SU-DHL-6 (cell line): ENCODE measurements at regions not wholly inside any gene's neighbourhood (a gene's known extent, or its start where the extent isn't known, plus 50 kb on each side); places are given as distances from the start of the nearest gene placed in this dataset.

ENCODE experiments used
- H2AFZ ChIP-seq: fragments of 200-600 bp; sonication (generic); 2 replicates; pipeline ENCODE4 v1.6.1; 2014; ENCODE audit warnings: low read depth, mild to moderate bottlenecking, moderate library complexity, mixed read lengths, antibody characterized with exemption, low read length; ENCODE audit not compliant: severe bottlenecking
- H3F3A ChIP-seq: fragments of 200-600 bp; shearing (Covaris generic); 2 replicates; pipeline ENCODE4 v1.6.0; 2016; ENCODE audit warnings: antibody characterized with exemption, mild to moderate bottlenecking; ENCODE audit not compliant: insufficient read depth
- H3K27ac ChIP-seq: fragments of 200-600 bp; sonication (generic); 2 replicates; pipeline ENCODE4 v1.5.1; 2016; ENCODE audit warnings: low read depth, mild to moderate bottlenecking, low read length, moderate library complexity, mixed read lengths
- H3K27me3 ChIP-seq: fragments of 200-600 bp; sonication (generic), shearing (Covaris generic); 2 replicates; pipeline ENCODE4 v1.6.0; 2014; ENCODE audit warnings: mild to moderate bottlenecking, low read length
- H3K36me3 ChIP-seq: fragments of 200-600 bp; sonication (generic); 2 replicates; pipeline ENCODE4 v1.6.1; 2014; ENCODE audit warnings: mild to moderate bottlenecking, low read length, mixed read lengths
- H3K4me2 ChIP-seq: fragments of 300-600, 200-600 bp; shearing (Covaris generic), sonication (generic); 2 replicates; pipeline ENCODE4 v1.6.0; 2014; ENCODE audit warnings: low read length, low read depth, mild to moderate bottlenecking; ENCODE audit not compliant: poor library complexity, severe bottlenecking
- H3K4me3 ChIP-seq: fragments of 200-600 bp; sonication (generic); 2 replicates; pipeline ENCODE4 v1.5.1; 2014; ENCODE audit warnings: antibody characterized with exemption, low read length, mild to moderate bottlenecking, mixed read lengths; ENCODE audit not compliant: insufficient read depth, poor library complexity, severe bottlenecking
- H3K79me2 ChIP-seq: fragments of 200-600 bp; sonication (generic); 2 replicates; pipeline ENCODE4 v1.6.1; 2014; ENCODE audit warnings: mild to moderate bottlenecking, low read length, moderate library complexity; ENCODE audit not compliant: insufficient read depth
- H3K9ac ChIP-seq: fragments of 200-600 bp; sonication (generic); 2 replicates; pipeline ENCODE4 v1.7.0; 2014; ENCODE audit warnings: mild to moderate bottlenecking, low read length
- H3K9me2 ChIP-seq: fragments of 200-600 bp; sonication (generic); replicated peaks from 2 replicates; pipeline ENCODE4 v1.6.1; 2014; ENCODE audit warnings: low read length; ENCODE audit not compliant: insufficient read depth
- H3K9me3 ChIP-seq: fragments of 200-600 bp; sonication (generic); 2 replicates; pipeline ENCODE4 v1.6.1; 2014; ENCODE audit warnings: low read length, mixed read lengths; ENCODE audit not compliant: insufficient read depth
- H4K20me1 ChIP-seq: fragments of 200-600 bp; sonication (generic); 2 replicates; pipeline ENCODE4 v1.6.1; 2014; ENCODE audit warnings: low read depth, mild to moderate bottlenecking, antibody characterized with exemption, low read length, moderate library complexity, mixed read lengths
- CTCF ChIP-seq: fragments of 200-600 bp; sonication (generic); IDR thresholded peaks from one replicate; pipeline ENCODE4 v1.5.1; 2017; ENCODE audit warnings: antibody characterized with exemption, mild to moderate bottlenecking, low read length, moderate library complexity; ENCODE audit not compliant: insufficient read depth, poor library complexity, severe bottlenecking
- EZH2phosphoT487 ChIP-seq: fragments of 200-600 bp; sonication (generic), shearing (Covaris generic); conservative IDR thresholded peaks from 2 replicates; pipeline ENCODE4 v1.6.1; 2018; ENCODE audit warnings: mild to moderate bottlenecking, antibody characterized with exemption, low read length, moderate library complexity, mixed read lengths

DNA sequence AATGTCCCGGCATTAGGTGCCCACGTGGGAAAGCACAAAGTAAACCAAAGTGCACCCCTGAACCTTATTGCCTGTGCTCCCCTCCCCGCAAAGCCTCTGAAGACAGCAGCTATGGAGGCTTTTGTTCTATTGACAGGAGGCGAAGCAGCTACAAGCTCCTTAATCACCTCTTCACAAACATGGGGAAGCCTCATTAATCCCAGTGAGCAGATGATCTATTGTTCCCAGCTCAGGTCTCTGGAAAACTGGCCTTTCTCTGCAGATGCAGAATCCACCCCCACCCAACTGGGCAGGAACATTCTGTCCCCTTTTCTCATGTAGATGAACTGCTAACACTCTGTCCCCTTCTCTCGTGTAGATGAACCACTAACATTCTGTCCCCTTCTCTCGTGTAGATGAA lies 190.5 kb upstream of the CSF3R start:
- H3K27ac ChIP-seq = no peak overlapping the region
- H3K9me2 ChIP-seq = no peaks in the 10 kb centered on the region

DNA sequence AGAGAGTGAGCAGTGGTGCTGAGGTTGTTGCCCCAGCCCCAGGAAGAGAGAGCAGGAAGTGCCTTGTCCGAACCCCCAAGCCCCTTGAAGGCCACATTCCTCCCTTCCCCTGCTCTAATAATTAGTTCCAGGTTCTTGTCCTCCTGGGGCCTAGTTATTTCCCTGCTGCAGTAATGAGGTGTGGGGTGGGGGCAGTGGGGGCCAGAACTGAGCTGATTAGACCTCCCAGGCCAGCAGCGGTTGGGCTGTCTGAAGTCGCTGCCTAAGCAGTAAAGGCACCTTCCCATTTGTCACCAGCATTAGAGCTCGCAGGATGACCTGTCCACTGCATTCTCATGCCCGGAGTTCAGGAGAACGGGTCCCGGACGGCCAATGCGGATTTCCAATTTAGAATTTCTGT lies 186.5 kb upstream of the CSF3R start:
- Histone ChIP-seq H3K36me3 (no peaks in the 10 kb centered on the region), H3F3A (no peaks in the 10 kb centered on the region), H3K9me2 (no peaks in the 10 kb centered on the region), H3K27me3 (no peaks in the 10 kb centered on the region), H3K9ac (no peak overlapping the region), H4K20me1 (no peaks in the 10 kb centered on the region), H3K9me3 (no peaks in the 10 kb centered on the region), H2AFZ (no peak overlapping the region), H3K79me2 (no peaks in the 10 kb centered on the region), H3K4me2 (no peak overlapping the region), H3K4me3 (no peak overlapping the region), H3K27ac (no peak overlapping the region)
- TF ChIP-seq CTCF = no peak
- TF ChIP-seq EZH2phosphoT487 = no peak

More for the DNA sequence above, 190.5 kb upstream of the CSF3R start:
- Histone ChIP-seq H3F3A (no peaks in the 10 kb centered on the region), H3K9ac (no peak overlapping the region), H3K79me2 (no peaks in the 10 kb centered on the region), H3K27me3 (no peaks in the 10 kb centered on the region), H3K36me3 (no peaks in the 10 kb centered on the region), H3K9me3 (no peaks in the 10 kb centered on the region), H3K4me2 (no peak overlapping the region), H3K4me3 (no peak overlapping the region), H2AFZ (no peak overlapping the region), H4K20me1 (no peaks in the 10 kb centered on the region)
- no peak for TF ChIP-seq CTCF
- no peak for TF ChIP-seq EZH2phosphoT487

- Histone ChIP-seq H4K20me1 (no peaks in the 10 kb centered on the region), H3K27me3 (no peaks in the 10 kb centered on the region), H3F3A (no peaks in the 10 kb centered on the region), H3K4me2 (no peak overlapping the region), H3K36me3 (no peaks in the 10 kb centered on the region), H3K9ac (no peak overlapping the region), H3K9me3 (no peaks in the 10 kb centered on the region), H3K79me2 (no peaks in the 10 kb centered on the region), H3K27ac (no peak overlapping the region), H3K4me3 (no peak overlapping the region), H2AFZ (no peak overlapping the region), H3K9me2 (no peaks in the 10 kb centered on the region)
- TF ChIP-seq CTCF (no peak), EZH2phosphoT487 (no peak)
Measured at GRCh38 chr1:36667836-36668235, 185.1 kb upstream of the CSF3R start.

GRCh38 chr1:36667256-36667655 lies 184.5 kb upstream of the CSF3R start:
- no peak overlapping the region for H3K4me2 ChIP-seq
- no peak for TF ChIP-seq CTCF
- TF ChIP-seq EZH2phosphoT487 = no peak
- no peaks in the 10 kb centered on the region for H3F3A ChIP-seq

More at GRCh38 chr1:36667256-36667655, 184.5 kb upstream of the CSF3R start:
- H3K9me2 ChIP-seq = no peaks in the 10 kb centered on the region
- H3K27me3 ChIP-seq = no peaks in the 10 kb centered on the region
- no peaks in the 10 kb centered on the region for H3K9me3 ChIP-seq
- H2AFZ ChIP-seq = no peak overlapping the region
- H4K20me1 ChIP-seq = no peaks in the 10 kb centered on the region
- H3K9ac ChIP-seq = no peak overlapping the region
- H3K27ac ChIP-seq = no peak overlapping the region
- H3K4me3 ChIP-seq = no peak overlapping the region
- no peaks in the 10 kb centered on the region for H3K79me2 ChIP-seq
- no peaks in the 10 kb centered on the region for H3K36me3 ChIP-seq
